HUES64 (cell line): ENCODE measurements at regions not wholly inside any gene's neighbourhood (a gene's known extent, or its start where the extent isn't known, plus 50 kb on each side); places are given as distances from the start of the nearest gene placed in this dataset.

Source experiments
- H3K27ac ChIP-seq: 2 replicates; pipeline ENCODE4 v1.7.0; 2013; ENCODE audit warnings: low read depth, low read length, inconsistent platforms
- H3K27me3 ChIP-seq: 2 replicates; pipeline ENCODE4 v1.6.1; 2013; ENCODE audit warnings: mild to moderate bottlenecking, low read length; ENCODE audit not compliant: insufficient read depth
- H3K36me3 ChIP-seq: 2 replicates; pipeline ENCODE4 v1.6.1; 2013; ENCODE audit warnings: mild to moderate bottlenecking, low read length; ENCODE audit not compliant: insufficient read depth
- H3K4me1 ChIP-seq: 2 replicates; pipeline ENCODE4 v1.6.1; 2013; ENCODE audit warnings: mild to moderate bottlenecking, low read length, moderate library complexity; ENCODE audit not compliant: insufficient read depth
- H3K4me3 ChIP-seq: 2 replicates; pipeline ENCODE4 v1.5.1; 2013; ENCODE audit warnings: mild to moderate bottlenecking, low read length, moderate library complexity
- H3K9ac ChIP-seq: 2 replicates; pipeline ENCODE4 v1.6.1; 2013; ENCODE audit warnings: mild to moderate bottlenecking, low read depth, low read length
- H3K9me3 ChIP-seq: 2 replicates; pipeline ENCODE4 v1.6.1; 2013; ENCODE audit warnings: low read depth, low read length; ENCODE audit not compliant: insufficient read depth
- WGBS: fragments of 150-250, 120-280 bp; methylation state at CpG from one replicate; pipeline ENCODE4 v1.1.7; 2013; ENCODE audit warnings: missing lambda C conversion rate; 5-methylcytosine and 5-hydroxymethylcytosine counted together

GRCh38 chr2:67498931-67499330 lies 101.8 kb downstream of the ETAA1 start:
- no peak overlapping the region for H3K9ac ChIP-seq
- no peaks in the 10 kb centered on the region for H3K27me3 ChIP-seq
- no peak overlapping the region for H3K4me3 ChIP-seq
- H3K27ac ChIP-seq: no peak overlapping the region
- no peaks in the 10 kb centered on the region for H3K36me3 ChIP-seq
- WGBS: no CpG with 5 or more reads among the region's 1 CpG
- H3K9me3 ChIP-seq: no peaks in the 10 kb centered on the region
- no peaks in the 10 kb centered on the region for H3K4me1 ChIP-seq

DNA sequence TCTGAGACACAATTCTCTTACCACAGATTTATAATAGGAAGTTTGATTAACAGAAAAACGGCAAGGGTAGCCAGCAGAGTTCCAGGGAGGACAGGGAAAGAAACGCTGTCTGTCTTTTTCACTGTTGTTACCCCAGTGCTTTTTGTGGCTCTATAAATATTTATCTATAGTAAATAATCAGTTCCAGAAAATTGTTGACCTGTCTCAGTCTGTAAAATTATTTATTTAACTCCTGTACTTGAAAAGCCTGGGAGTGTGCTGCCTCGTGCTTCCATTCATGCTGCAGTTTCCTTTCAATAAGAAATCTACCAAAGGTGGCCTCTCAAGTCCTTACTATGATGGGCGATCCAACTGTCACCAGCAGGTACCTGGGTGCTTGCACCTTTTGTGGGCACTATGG lies 102.9 kb downstream of the ETAA1 start:
- H3K4me3 ChIP-seq: no peak overlapping the region
- no peaks in the 10 kb centered on the region for H3K9me3 ChIP-seq
- no peaks in the 10 kb centered on the region for H3K4me1 ChIP-seq
- H3K27ac ChIP-seq: no peak overlapping the region
- H3K9ac ChIP-seq: no peak overlapping the region
- H3K36me3 ChIP-seq: no peaks in the 10 kb centered on the region
- no peaks in the 10 kb centered on the region for H3K27me3 ChIP-seq
- 94% methylated on average over 4 of the region's 4 CpGs for WGBS

DNA sequence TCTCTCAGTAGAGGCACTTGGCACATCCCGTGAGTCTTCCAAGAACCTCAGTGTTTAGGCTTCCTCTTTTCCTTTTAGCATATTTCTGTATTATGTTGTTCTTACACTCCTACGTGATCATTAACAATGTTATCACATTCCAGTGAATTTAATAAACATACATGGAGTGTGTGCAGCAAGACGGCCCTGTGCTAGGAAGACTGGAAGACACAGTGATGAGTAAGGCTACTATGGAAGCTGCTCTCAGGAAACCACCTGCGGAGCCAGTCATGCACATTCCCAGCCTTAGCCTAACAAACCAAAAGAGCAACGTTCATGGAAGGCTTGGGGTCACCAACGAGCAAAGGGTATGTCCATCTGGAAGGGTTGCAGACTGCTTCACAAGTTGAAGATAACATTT lies 103.4 kb downstream of the ETAA1 start:
- no peaks in the 10 kb centered on the region for H3K27me3 ChIP-seq
- no peaks in the 10 kb centered on the region for H3K36me3 ChIP-seq
- H3K4me1 ChIP-seq: no peaks in the 10 kb centered on the region
- WGBS: 91% methylated on average over 5 of the region's 6 CpGs
- no peak overlapping the region for H3K4me3 ChIP-seq
- H3K9me3 ChIP-seq: no peaks in the 10 kb centered on the region
- H3K27ac ChIP-seq: no peak overlapping the region
- H3K9ac ChIP-seq: no peak overlapping the region

- Histone ChIP-seq H3K4me3 (no peak overlapping the region), H3K9ac (no peak overlapping the region), H3K36me3 (no peaks in the 10 kb centered on the region), H3K27ac (no peak overlapping the region), H3K4me1 (no peaks in the 10 kb centered on the region), H3K27me3 (no peaks in the 10 kb centered on the region), H3K9me3 (no peaks in the 10 kb centered on the region)
- WGBS: 90% methylated on average over 6 of the region's 6 CpGs
These were observed 105.4 kb downstream of the ETAA1 start for GRCh38 chr2:67502346-67503065.

GRCh38 chr2:67503066-67503795 lies 106.1 kb downstream of the ETAA1 start:
- H3K9ac ChIP-seq: no peak overlapping the region
- H3K9me3 ChIP-seq: no peaks in the 10 kb centered on the region
- 94% methylated on average over 3 of the region's 4 CpGs for WGBS
- H3K4me3 ChIP-seq: no peak overlapping the region
- no peak overlapping the region for H3K27ac ChIP-seq
- H3K27me3 ChIP-seq: no peaks in the 10 kb centered on the region
- H3K36me3 ChIP-seq: no peaks in the 10 kb centered on the region
- H3K4me1 ChIP-seq: no peaks in the 10 kb centered on the region

DNA sequence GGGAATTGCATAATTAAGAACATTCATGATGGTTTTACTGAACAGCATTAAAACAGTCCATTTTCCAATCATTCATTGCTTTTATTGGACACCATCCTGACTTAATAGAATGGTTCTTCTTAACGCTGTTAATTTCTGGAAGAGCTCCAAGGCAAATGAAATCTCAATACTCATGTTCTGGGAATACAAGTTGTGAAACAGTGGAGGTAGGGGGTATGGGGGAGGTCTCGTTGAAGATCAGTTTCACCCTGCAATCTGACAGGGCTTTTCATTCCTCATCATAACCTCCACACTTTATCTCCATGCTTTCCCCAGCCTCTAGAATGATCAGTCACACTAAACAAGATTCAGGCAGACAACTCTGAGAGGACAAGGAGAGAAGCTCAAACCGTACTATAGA lies 113.6 kb downstream of the ETAA1 start:
- Histone ChIP-seq H3K27me3 (no peaks in the 10 kb centered on the region), H3K4me3 (no peak overlapping the region), H3K36me3 (no peaks in the 10 kb centered on the region), H3K9me3 (no peaks in the 10 kb centered on the region), H3K9ac (no peak overlapping the region), H3K27ac (no peak overlapping the region), H3K4me1 (no peaks in the 10 kb centered on the region)
- WGBS: 92% methylated on average over 1 of the region's 3 CpGs

DNA sequence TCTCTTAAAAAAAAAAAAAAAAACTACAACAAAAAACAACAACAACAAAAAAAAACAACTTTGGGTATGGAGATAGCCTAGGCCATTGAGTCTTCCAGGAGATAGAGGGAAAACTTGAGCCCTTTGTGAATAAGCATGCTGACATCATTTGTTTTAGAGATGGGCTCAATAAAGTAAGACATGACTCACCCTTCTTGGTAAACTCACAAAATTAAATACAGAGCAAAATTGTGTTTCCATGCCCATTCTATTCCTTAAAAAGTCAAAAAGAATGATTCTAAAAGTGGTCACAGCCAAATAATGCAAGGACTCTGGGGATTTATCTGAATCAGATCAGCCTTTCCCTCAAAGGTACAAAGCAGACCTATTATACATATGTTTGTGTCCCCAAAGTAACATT lies 117.4 kb downstream of the ETAA1 start:
- H3K27me3 ChIP-seq: no peaks in the 10 kb centered on the region
- H3K27ac ChIP-seq: no peak overlapping the region
- no peak overlapping the region for H3K4me3 ChIP-seq
- H3K9me3 ChIP-seq: no peaks in the 10 kb centered on the region
- H3K36me3 ChIP-seq: no peaks in the 10 kb centered on the region
- no peaks in the 10 kb centered on the region for H3K4me1 ChIP-seq
- H3K9ac ChIP-seq: no peak overlapping the region

DNA sequence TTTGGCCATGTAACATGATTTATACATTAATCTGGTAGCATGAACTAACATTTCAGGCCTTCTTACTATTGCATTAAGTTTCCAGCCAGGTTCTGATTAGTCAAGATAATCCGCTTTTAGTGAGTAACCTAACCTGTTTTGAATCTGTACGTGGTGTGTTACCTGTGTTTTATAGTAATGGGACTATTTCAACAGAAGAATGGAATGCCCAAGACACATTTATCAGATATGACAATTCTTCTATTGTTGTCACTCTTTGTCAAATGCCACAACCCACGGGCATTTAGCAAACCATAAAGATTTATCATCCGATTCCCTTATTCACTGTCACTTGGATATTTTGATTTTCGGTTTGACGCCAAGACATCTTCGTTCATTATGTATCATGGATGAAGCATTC lies 117.9 kb downstream of the ETAA1 start:
- H3K36me3 ChIP-seq: no peaks in the 10 kb centered on the region
- no peak overlapping the region for H3K4me3 ChIP-seq
- H3K27ac ChIP-seq: no peak overlapping the region
- no peak overlapping the region for H3K9ac ChIP-seq
- H3K4me1 ChIP-seq: no peaks in the 10 kb centered on the region
- no peaks in the 10 kb centered on the region for H3K27me3 ChIP-seq
- H3K9me3 ChIP-seq: no peaks in the 10 kb centered on the region
- 93% methylated on average over 7 of the region's 7 CpGs for WGBS

DNA sequence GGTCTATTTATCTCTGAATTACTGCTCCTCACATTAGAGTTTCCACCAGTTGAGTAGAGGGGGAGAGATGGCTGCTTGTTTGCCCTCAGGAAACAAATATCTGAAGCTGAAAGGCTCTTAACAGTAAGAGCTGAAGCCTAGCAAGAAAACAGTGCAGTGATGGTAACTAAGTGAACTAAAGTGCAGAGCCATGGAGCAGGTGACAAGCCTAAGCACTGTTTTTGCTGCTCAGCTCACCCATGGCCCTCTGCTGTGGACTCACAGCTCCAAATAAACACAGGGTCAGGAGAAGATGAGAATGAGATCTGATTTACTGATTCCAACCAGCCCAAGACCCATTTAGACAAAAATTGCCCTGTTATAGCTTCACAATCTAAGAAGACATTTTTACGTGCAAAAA lies 118.4 kb downstream of the ETAA1 start:
- H3K4me3 ChIP-seq: no peak overlapping the region
- 100% methylated on average over 1 of the region's 1 CpG for WGBS
- no peak overlapping the region for H3K27ac ChIP-seq

DNA sequence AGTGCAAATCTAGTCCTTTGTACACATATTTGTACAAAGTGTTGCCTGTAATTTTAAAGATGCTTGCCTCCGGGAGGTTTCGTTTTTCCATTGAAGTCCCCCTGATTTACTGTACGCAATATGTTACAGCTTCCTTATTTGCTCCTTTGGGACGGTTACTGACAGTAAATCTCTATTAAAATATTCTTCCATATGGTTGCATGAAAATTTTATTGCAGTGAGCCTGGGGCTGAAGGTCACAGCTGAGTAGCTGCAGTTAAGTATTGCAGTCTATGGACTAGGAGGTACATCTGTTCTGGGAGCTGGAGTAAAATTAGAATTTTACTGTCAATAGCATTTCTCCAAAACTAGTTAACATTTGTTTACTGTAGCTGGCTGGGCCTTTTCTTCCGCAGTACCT lies 119.2 kb downstream of the ETAA1 start:
- H3K27ac ChIP-seq: no peak overlapping the region
- no peak overlapping the region for H3K4me3 ChIP-seq
- H3K9ac ChIP-seq: no peak overlapping the region
- H3K27me3 ChIP-seq: no peaks in the 10 kb centered on the region
- no peaks in the 10 kb centered on the region for H3K36me3 ChIP-seq
- 96% methylated on average over 4 of the region's 5 CpGs for WGBS
- no peaks in the 10 kb centered on the region for H3K9me3 ChIP-seq
- no peaks in the 10 kb centered on the region for H3K4me1 ChIP-seq

More for the DNA sequence above, 118.4 kb downstream of the ETAA1 start:
- Histone ChIP-seq H3K4me1 (no peaks in the 10 kb centered on the region), H3K27me3 (no peaks in the 10 kb centered on the region), H3K9ac (no peak overlapping the region), H3K9me3 (no peaks in the 10 kb centered on the region), H3K36me3 (no peaks in the 10 kb centered on the region)

- Histone ChIP-seq H3K4me1 (no peaks in the 10 kb centered on the region), H3K36me3 (no peaks in the 10 kb centered on the region), H3K4me3 (no peak overlapping the region), H3K9ac (no peak overlapping the region), H3K9me3 (no peaks in the 10 kb centered on the region), H3K27ac (no peak overlapping the region), H3K27me3 (no peaks in the 10 kb centered on the region)
- 92% methylated on average over 2 of the region's 2 CpGs for WGBS
These were observed 119.9 kb downstream of the ETAA1 start for GRCh38 chr2:67516899-67517530.
